ENCODE measurements at regions not wholly inside any gene's neighbourhood (a gene's known extent, or its start where the extent isn't known, plus 50 kb on each side); places are given as distances from the start of the nearest gene placed in this dataset.
A peak's percentile ranks its signal among the peaks of the same experiment; 100 is the strongest.

DNA sequence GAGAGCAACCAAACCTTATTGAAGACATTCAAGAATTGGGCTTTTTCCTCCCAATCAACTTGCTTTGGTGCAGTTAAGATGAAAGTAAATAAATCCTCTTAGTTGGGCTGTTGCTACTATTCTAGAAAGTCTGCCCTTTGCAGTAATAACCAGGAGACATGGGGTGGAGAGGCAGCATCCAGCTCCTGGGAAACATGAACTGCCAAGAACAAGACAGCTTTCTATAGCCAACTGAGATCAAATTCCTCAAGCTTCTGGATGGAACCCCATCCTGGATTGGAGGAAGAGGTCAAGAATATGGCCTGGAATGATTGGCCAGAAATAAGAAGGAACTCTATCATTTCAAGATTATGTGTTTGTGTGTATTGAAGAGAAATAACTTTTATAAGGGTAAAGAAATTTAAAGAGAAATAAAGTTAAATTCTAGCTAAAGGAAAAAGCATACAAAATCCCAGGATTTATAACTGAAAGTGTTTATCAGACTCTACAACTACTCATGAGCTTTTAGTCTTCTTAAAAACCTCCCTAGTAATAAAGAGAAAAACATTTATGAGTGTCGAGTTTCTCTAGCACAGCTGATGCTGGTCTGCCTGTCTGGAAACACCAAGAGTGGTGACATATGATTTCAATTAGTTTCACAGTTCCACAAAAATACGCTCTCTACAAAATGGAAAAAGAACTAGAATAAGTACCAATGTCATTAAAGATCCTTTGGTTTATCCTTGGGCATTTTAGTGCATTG, 70.1 kb upstream of the COL1A2 start:
- DNase-seq, result peak; percentile 76

DNA sequence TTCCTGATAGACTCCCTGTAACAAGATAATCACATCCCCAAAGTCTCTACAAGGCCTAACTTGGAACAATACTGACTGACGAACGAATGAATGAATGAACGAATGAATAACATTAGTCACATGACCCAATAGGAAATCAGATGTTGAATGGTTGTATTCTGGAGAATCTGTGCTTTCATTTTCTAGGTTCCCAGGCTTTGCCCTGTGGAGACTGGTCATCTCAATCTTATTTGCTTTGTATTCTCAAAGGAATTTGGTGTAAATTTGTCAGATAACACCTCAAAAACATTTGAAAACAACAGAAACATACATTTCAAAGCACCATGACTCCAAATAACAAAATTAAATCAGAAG, 69.6 kb upstream of the COL1A2 start:
- DNase-seq, result no peak

DNA sequence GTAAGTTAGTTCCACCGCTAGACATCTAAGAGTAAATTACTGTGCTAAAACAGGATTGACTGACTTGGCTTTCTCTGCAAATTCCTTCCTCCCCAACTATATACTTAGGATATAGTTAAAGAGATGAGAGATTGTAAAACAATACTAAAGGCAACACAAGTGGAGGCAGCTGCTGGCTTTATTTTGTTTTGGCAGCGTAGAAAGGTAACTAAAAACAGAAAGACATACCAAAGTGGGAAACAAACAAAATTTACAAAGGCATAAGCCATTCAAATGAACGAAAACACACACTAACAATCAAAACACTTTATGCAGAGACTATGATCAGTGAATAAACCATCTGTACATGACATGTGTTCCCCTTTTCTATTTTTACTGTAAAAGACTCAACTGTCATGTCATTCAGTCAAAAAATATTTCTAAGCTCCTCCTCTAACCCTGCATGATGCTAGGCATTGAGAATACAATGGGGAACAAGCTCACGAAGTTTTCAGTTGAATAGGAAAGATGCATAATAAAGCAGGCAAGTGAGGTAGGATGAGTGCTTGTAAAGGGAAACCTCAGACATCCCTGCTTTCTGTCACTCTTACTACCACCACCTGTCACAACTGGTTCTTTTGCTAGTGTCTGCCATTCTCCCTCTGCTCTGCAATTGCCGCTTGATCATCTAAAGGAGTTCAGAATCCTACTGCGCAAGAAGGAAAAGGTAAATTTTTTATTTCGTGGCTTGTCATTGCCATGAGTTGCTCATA, 64.2 kb upstream of the COL1A2 start:
- DNase-seq, result no peak

DNA sequence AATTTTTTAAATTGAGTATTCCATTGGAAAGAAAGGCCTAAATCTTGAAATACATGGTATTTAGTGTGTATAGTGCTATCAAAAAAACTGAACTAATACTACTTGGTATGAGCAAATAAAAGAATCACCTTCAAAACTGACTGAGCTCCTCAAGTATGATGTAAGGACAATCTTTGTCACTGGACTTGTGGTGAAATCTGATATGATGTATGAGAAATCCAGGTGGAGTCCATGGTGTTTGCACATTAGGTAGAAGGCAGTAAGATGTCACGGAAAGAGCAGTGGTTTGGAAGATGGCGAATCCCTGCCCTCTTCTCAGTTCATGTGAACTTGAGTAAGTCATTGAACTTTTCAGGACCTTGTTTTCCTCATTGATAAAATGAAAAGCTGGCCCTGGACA, 62.1 kb upstream of the COL1A2 start:
- DNase-seq, result no peak

DNA sequence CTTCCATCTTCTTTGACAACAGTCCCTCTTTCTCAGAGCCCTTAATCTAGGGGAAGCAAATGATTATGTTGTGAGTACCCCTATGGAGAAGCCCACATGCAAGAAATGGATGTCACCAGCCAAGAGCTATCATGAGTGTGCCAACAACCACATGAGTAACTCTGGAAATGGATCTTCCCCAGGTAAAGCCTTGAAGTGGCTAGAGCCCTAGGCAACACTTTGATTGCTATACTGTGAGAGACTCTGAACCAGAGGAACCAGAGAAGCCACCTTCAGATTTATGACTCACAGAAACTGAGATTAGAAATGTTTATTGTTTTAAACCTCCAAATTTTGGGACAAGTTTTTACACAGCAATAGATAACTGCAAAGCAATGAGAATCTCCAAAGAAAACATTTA, 60.9 kb upstream of the COL1A2 start:
- DNase-seq, result no peak

DNA sequence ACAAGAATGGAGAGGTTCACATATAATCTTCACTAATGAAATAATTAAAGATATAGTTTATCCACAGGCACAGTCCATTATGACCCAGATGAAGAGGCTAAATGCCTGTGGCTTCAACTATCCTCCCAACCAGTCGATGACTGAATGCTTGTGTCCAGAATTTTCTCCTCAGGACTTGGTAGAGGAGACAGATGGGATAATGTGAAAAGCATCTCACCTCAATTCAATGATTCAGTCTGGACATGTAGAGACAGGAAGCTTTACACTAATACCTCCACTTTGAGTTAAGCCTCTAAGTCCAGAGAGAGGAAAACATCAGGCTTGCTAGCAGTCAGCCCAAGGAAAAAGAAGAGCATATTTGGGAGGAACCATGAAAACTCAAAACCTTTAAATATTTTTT, 59.1 kb upstream of the COL1A2 start:
- peak; percentile 33 for DNase-seq

DNA sequence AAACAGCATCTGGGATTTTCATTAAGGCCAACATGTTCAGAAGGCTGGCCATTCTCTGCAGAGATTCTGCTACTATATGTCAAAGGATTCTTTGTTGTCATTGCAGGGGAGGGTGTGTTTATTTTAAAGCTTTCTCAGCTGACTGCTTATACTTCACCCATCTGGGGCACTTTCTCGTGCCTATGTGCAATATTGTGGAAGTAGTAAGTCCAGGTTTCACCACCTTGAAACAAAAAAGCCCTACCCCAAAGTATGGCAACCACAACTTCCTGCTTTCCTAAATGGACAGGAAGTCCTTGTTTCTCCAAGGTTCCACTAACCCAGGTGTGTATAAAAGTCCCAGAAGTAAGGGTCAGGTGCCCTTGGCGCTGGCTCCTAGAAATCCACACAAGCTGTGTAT, 58.7 kb upstream of the COL1A2 start:
- DNase-seq, result no peak

DNA sequence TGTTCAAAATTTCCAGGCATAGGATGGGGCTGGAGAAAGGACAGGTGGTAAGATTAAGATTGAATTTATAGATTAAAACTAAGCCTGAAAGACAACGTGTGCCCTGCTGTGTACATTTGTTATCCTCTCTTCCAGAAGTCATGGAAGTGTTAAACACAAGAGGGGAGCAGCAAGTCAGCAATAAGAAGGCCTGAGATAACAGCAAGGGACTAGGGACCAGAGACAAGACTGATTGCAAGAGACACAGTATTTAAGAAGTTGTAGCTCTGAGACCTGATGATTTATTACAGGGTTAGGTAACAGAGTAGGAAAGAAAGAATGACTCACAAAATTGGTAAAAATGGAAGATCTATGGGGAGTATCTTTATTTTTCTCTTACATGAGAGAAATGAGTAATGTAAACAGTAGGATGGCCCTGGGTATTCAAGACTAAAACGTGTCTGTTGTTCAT, 55.7 kb upstream of the COL1A2 start:
- peak; percentile 82 for DNase-seq

DNA sequence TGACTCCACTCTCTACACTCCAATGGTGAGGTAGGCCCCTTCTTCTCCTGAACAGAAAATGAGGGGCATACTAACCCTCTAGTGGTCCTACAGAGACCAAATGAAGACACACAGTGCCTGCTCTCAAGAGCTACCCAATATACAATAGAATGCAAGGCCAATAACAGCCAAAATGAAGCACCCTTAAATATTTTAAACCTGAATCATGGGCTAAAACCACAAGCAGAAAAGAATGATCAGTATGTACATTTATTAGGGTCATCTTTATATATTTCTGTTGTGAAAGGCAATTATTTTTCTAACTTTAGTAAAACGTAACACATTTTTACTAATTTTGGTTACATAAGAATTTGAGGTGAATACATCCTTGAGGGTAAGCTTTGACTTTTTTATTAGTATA, 49.9 kb upstream of the COL1A2 start:
- peak; percentile 89 for DNase-seq

Measured in fibroblast of skin of right biceps (primary cell).